ENCODE measurements at regions not wholly inside any gene's neighbourhood (a gene's known extent, or its start where the extent isn't known, plus 50 kb on each side); places are given as distances from the start of the nearest gene placed in this dataset.

DNA sequence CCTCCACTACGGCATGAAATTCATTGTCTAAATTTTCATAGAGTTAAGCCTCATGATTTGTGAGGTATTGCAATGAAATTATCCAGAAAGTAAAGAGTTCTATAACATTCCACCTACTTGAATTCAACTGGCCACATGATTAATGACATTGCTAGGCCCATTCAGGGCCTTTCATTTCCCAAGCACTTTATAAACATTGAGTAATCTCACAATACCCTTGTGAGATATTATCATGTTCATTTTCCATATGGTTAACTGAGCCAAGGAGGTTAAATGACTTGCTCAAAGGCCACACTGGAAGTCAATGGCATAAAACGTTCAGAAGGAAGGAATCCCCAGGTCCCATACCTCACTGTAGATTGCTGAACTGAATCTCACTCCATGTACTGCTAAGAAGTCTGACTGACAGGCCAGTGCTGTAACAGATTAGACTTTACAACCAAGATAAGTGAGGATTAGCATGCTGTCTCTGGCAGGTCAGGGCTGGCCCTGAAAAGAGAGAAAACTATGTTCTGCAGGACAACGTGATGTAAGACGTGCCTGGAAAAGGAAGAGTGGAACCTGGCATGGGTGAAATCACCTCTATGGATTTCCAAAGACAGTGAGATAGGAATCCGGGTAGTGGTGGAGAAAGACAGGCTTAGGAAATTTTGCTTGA is 75.9 kb upstream of the SPACA1 start:
- TF ChIP-seq, protein P1, sequence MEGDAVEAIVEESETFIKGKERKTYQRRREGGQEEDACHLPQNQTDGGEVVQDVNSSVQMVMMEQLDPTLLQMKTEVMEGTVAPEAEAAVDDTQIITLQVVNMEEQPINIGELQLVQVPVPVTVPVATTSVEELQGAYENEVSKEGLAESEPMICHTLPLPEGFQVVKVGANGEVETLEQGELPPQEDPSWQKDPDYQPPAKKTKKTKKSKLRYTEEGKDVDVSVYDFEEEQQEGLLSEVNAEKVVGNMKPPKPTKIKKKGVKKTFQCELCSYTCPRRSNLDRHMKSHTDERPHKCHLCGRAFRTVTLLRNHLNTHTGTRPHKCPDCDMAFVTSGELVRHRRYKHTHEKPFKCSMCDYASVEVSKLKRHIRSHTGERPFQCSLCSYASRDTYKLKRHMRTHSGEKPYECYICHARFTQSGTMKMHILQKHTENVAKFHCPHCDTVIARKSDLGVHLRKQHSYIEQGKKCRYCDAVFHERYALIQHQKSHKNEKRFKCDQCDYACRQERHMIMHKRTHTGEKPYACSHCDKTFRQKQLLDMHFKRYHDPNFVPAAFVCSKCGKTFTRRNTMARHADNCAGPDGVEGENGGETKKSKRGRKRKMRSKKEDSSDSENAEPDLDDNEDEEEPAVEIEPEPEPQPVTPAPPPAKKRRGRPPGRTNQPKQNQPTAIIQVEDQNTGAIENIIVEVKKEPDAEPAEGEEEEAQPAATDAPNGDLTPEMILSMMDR (IDR thresholded peaks at IDR 0.05) = no peak
- no peak for TF ChIP-seq POLR2A (IDR thresholded peaks at IDR 0.05)
- TF ChIP-seq POLR2AphosphoS5 (IDR thresholded peaks at IDR 0.05; ENCODE audit: insufficient read depth in 1 of 2, low read depth in 1 of 2) = no peak
